Inflammatory macrophage treated with lipopolysaccharide for 1 hour (primary cell): ENCODE measurements at regions not wholly inside any gene's neighbourhood (a gene's known extent, or its start where the extent isn't known, plus 50 kb on each side); places are given as distances from the start of the nearest gene placed in this dataset.

ENCODE experiments used
- DNase-seq, 2 donors: peaks; one replicate each; pipeline ENCODE4 v3.0.0-alpha.2; 2020 to 2022

- no peak for DNase-seq
Observed at GRCh38 chr1:101317590-101317989, 80.8 kb downstream of the S1PR1 start.

- no peak for DNase-seq
Observed at GRCh38 chr1:101323535-101323934, 86.7 kb downstream of the S1PR1 start.

GRCh38 chr1:101325144-101325543 is 88.3 kb downstream of the S1PR1 start:
- DNase-seq = no peak

GRCh38 chr1:101330427-101331130 is 93.8 kb downstream of the S1PR1 start:
- no peak for DNase-seq

DNA sequence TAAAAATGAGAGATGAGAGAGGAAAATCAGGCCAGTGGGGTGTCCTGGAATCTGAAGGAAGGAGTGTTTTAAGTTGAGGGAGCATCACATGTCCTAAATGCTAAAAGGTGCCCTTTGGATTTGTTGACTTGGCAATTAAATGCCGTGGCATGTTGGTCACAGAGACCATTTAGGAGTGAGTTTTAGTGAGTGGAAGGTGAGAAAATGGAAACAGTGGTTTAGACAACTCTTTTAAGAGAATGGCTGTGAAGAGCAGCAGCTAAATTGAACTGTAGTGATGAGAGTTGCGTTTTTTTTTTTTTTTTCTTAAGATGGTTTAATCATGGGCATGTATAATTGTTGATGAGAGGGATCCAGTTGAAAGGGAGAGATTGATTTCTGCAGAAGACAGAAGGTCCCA is 95.0 kb downstream of the S1PR1 start:
- DNase-seq = no peak

GRCh38 chr1:101332633-101333032 is 95.8 kb downstream of the S1PR1 start:
- no peak for DNase-seq

GRCh38 chr1:101333186-101333585 is 96.4 kb downstream of the S1PR1 start:
- DNase-seq = no peak

DNA sequence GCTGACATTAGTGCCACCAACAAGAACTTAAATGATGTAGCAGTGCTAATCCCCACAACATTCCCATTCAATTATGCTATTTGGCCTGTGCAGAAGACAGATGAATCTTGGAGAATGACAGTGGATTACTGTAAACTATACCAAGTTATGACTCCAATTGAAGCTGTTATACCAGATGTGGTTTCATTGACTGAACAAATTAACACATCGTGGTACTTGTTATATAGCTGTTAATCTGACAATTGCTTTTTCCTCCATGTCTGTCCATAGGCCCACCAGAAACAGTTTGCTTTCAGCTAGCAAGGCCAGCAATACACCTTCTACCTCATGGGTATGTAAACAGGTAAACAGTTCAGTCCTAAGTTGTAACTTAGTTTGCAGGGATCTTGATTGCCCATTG is 101.1 kb downstream of the S1PR1 start:
- DNase-seq = no peak

- DNase-seq = no peak
Observed at GRCh38 chr1:101338714-101339430, 102.1 kb downstream of the S1PR1 start.

GRCh38 chr1:101344745-101345144 is 107.9 kb downstream of the S1PR1 start:
- DNase-seq = no peak

GRCh38 chr1:101346419-101346818 is 109.6 kb downstream of the S1PR1 start:
- DNase-seq = no peak

DNA sequence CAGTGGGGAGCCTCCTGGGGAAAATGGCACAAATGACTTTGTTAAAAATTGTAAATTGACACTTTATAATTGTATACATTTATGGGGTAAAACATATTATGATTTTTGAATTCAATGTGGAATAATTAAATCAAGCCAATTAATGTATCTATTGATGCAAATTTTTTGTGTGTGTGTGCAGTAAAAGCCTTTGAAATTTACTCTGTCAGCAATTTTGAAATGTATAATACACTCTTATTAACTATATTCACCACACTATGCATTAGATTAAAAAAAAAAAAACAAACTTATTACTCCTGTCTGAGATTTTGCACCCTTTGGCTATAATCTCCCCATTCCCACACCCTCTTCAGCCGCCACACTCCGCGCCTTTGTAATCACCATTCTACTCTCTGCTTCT is 119.2 kb downstream of the S1PR1 start:
- DNase-seq = no peak

GRCh38 chr1:101356604-101357443 is 120.0 kb downstream of the S1PR1 start:
- no peak for DNase-seq

DNA sequence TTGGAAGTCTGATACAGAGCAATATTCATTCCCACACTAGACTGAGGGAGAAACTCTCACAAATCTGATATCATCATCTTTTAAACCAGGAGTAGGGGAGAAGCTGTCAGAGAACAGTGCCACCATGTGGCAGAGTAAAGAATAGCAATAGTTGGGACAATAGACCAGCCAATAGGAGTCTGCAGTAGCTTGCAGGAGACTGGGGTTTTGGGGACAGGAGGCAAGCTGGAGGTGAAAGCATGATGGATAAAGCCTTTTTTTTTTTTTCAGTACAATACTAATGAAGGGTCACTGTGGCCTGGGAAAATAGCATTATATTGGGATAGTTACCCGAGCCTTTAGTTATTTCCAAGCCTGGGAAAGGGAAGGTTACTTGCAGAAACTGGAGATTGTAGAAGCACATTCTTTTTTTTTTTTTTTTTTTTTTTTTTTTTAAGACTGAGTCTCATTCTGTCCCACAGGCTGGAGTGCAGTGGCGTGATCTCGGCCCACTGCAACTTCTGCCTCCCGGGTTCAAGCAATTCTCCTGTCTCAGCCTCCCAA is 120.7 kb downstream of the S1PR1 start:
- peak; percentile 70 to 89 for DNase-seq

GRCh38 chr1:101360506-101360905 is 123.7 kb downstream of the S1PR1 start:
- no peak for DNase-seq

DNA sequence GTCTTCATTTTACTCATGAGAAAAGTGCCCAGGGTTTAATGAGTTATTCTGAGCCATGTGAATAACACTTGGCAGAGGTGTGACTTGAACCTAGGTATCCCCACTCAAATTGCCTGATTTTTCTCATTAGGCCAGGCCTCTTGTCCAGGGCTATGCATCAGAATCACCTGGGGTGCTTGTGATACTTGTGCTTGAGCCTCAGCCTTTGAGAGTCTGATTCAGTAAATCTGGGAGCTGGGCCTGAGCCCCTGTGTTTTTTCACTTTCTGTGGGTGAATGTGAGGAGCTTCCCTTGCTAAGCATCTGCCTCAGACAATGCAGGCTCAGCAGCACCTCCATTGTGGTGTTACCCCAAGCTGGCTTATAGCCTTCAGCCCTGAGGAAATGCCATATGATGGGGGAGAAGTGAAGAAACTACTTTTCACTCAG is 127.1 kb downstream of the S1PR1 start:
- DNase-seq = no peak

DNA sequence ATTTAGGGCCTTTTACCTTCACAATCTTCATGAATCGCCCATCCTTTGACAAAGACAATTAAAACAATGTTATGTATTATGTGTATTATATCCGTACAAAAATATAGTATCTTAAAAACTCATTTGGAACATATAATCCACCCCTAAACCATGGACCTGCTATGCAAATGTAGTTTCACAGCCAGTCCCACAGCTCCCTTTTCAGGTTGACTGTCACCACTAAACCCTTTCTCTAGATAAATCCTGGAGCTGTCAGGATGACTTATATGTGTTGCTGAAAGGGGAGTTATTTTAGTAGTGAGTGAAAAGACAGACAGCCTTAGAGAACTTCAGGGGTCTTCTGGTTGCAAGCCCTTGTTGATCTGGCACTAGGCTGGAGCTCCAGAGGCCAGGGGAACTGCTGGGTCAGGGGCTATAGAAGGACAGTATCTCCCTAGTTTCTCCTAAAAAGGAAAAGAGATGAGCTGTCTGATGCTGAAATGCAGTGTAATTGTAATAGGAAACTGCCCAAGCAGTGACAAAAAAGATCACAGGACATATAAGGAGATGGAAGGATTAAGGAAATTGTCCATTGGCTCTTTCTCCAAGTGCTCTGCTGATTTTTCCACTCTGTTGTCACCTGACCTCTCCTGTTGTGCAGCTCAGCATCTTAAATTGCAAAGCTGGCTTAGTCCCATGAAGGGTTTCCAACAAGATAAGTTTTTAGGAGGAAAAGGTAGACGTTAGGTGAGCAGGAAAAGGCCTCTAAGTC is 127.7 kb downstream of the S1PR1 start:
- no peak for DNase-seq

GRCh38 chr1:101365186-101365585 is 128.4 kb downstream of the S1PR1 start:
- DNase-seq = no peak

- DNase-seq = no peak
Observed at GRCh38 chr1:101365878-101366277, 129.1 kb downstream of the S1PR1 start.

DNA sequence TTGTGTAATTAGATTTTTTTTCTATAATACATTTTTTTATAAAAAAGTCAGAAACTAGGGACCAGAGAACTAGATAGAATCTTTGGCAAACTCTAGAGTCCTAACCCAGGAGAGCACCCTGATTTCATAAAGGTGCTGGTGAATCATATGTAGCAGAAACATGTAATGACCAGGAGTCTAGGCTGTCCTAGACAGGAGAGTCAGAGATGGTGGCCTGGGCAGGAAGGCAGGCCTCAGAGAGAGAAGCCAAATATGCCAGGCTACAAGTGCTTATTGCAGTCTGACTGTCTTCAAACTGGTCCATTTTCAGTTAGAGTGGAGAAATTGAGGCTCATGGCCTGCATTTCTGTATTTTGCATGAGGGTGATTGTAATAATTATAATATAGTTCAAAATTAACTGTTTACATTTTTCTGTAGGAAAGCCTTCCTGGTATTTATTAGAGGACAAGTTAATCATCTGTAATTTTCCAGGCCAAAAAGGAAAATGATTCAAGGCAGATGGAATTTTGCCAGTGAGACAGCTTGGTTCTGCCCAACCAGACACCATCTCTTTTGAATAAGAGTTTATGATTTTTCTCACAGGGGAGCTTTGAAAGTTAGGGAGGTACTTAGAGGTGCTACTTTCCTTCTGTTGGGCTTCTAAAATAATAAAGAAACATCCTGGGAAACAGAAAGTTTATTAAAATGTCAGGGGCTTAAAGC is 129.8 kb downstream of the S1PR1 start:
- no peak for DNase-seq

GRCh38 chr1:101367630-101368029 is 130.8 kb downstream of the S1PR1 start:
- no peak for DNase-seq

DNA sequence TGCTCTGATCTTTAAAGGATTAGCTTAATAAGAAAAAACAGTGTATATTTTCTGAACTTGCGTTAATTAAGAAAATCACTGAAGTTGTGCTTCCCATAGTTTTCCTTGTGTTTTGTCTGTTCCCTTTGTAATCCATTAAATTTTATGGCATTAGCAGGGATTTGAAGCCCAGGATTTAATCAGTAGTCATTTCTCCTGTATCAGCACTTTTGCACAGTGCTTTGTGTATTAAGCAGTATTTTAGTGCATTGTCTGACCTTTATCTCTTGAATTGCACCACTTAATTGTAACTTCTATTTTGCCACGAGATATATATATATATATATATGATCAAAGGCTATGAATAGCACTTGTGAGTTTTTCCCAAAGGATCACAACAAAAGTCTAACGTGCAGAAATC is 133.7 kb downstream of the S1PR1 start:
- no peak for DNase-seq
